G401 (cell line): ENCODE measurements at regions not wholly inside any gene's neighbourhood (a gene's known extent, or its start where the extent isn't known, plus 50 kb on each side); places are given as distances from the start of the nearest gene placed in this dataset.
A peak's percentile ranks its signal among the peaks of the same experiment; 100 is the strongest.
"Not testable (repeated sequence)": the region's sequence is repeated elsewhere in the genome, so short reads cannot be mapped to it uniquely, and the experiment has no call there.

Experiments used
- DNase-seq: peaks from one replicate; pipeline ENCODE4 v3.0.0-alpha.2; 2015; ENCODE audit warnings: low spot score
- in situ Hi-C: cut with HindIII; loops from 2 replicates; pipeline ENCODE4 v1.10.0; 2016; ENCODE audit warnings: low sequenced_read_pairs, mixed read lengths

- DNase-seq: peak; percentile 17
- in situ Hi-C loops: no loop called here
Observed at GRCh38 chr3:26293329-26293844, 329.2 kb upstream of the LRRC3B start.

- no peak for DNase-seq
- in situ Hi-C loops: no loop called here
Observed at GRCh38 chr3:26307192-26307591, 315.4 kb upstream of the LRRC3B start.

GRCh38 chr3:26307787-26308186, 314.8 kb upstream of the LRRC3B start:
- DNase-seq: peak; percentile 26
- in situ Hi-C loops: no loop called here

GRCh38 chr3:26308454-26308853, 314.1 kb upstream of the LRRC3B start:
- DNase-seq: no peak
- in situ Hi-C loops: no loop called here

GRCh38 chr3:26309536-26309935, 313.0 kb upstream of the LRRC3B start:
- DNase-seq, in situ Hi-C loops: not testable (repeated sequence)

- peak; percentile 86 for DNase-seq
- in situ Hi-C loops: no loop called here
Observed at GRCh38 chr3:26312816-26313215, 309.8 kb upstream of the LRRC3B start.

GRCh38 chr3:26316472-26316871, 306.1 kb upstream of the LRRC3B start:
- in situ Hi-C loops: no loop called here
- DNase-seq: no peak

- in situ Hi-C loops, DNase-seq: not testable (repeated sequence)
Observed at GRCh38 chr3:26323741-26324140, 298.8 kb upstream of the LRRC3B start.

GRCh38 chr3:26340001-26340400, 282.6 kb upstream of the LRRC3B start:
- no peak for DNase-seq
- in situ Hi-C loops: no loop called here

GRCh38 chr3:26343647-26344046, 278.9 kb upstream of the LRRC3B start:
- no peak for DNase-seq
- in situ Hi-C loops: no loop called here

- no peak for DNase-seq
- in situ Hi-C loops: no loop called here
Observed at GRCh38 chr3:26345613-26346012, 277.0 kb upstream of the LRRC3B start.

GRCh38 chr3:26346497-26346896, 276.1 kb upstream of the LRRC3B start:
- in situ Hi-C loops: no loop called here
- no peak for DNase-seq

GRCh38 chr3:26347150-26347549, 275.4 kb upstream of the LRRC3B start:
- no peak for DNase-seq
- in situ Hi-C loops: no loop called here

GRCh38 chr3:26350853-26351252, 271.7 kb upstream of the LRRC3B start:
- in situ Hi-C loops: no loop called here

GRCh38 chr3:26353097-26353496, 269.5 kb upstream of the LRRC3B start:
- no peak for DNase-seq
- in situ Hi-C loops: no loop called here

More at GRCh38 chr3:26350853-26351252, 271.7 kb upstream of the LRRC3B start:
- DNase-seq: no peak

GRCh38 chr3:26358405-26358804, 264.2 kb upstream of the LRRC3B start:
- in situ Hi-C loops: no loop called here
- no peak for DNase-seq

GRCh38 chr3:26365706-26366105, 256.9 kb upstream of the LRRC3B start:
- DNase-seq: no peak
- in situ Hi-C loops: no loop called here

- no peak for DNase-seq
- in situ Hi-C loops: no loop called here
Observed at GRCh38 chr3:26368312-26368711, 254.3 kb upstream of the LRRC3B start.

GRCh38 chr3:26369133-26369532, 253.4 kb upstream of the LRRC3B start:
- DNase-seq: no peak
- in situ Hi-C loops: no loop called here

- in situ Hi-C loops: no loop called here
- DNase-seq: peak; percentile 54
Observed at GRCh38 chr3:26375843-26376530, 246.6 kb upstream of the LRRC3B start.

GRCh38 chr3:26381411-26381810, 241.2 kb upstream of the LRRC3B start:
- in situ Hi-C loops: no loop called here
- DNase-seq: no peak
